ENCODE measurements at regions not wholly inside any gene's neighbourhood (a gene's known extent, or its start where the extent isn't known, plus 50 kb on each side); places are given as distances from the start of the nearest gene placed in this dataset.

DNA sequence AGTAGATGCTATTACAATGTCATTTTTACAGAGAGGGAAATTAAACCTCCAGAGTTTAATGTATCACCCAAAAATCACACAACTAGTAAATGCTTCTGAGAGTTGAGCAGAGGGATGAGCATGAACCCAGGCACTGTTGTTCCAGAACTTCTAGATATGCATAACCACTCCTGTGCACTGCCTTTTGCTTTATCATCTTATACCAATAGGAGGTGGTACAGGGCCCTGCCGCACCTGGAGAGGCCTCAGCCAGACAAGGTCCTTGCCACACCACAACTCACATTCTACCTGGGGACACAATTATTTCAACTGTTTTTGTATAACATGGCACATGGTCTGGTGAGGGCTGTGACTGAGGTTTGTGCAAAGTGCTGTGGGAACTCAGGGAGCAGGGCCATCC, 78.5 kb upstream of the NTRK3 start:
- FAIRE-seq: no peak
- TF ChIP-seq CTCF (IDR thresholded peaks at IDR 0.05; ENCODE audit: insufficient read depth, missing control alignments): no peak
- no peak for DNase-seq (ENCODE audit: insufficient read length, low spot score)

GRCh38 chr15:88334436-88334835, 77.9 kb upstream of the NTRK3 start:
- FAIRE-seq (no peak), DNase-seq (ENCODE audit: insufficient read length, low spot score) (no peak)
- no peak for TF ChIP-seq CTCF (IDR thresholded peaks at IDR 0.05; ENCODE audit: insufficient read depth, missing control alignments)

GRCh38 chr15:88331291-88331690, 74.8 kb upstream of the NTRK3 start:
- peak; percentile 87 for TF ChIP-seq CTCF (IDR thresholded peaks at IDR 0.05; ENCODE audit: insufficient read depth, missing control alignments)
- DNase-seq (ENCODE audit: insufficient read length, low spot score): peak; percentile 44
- no peak for FAIRE-seq

- DNase-seq (ENCODE audit: insufficient read length, low spot score): no peak
- TF ChIP-seq CTCF (IDR thresholded peaks at IDR 0.05; ENCODE audit: insufficient read depth, missing control alignments): no peak
- no peak for FAIRE-seq
Measured at GRCh38 chr15:88326924-88327323, 70.4 kb upstream of the NTRK3 start.

GRCh38 chr15:88324741-88325065, 68.2 kb upstream of the NTRK3 start:
- FAIRE-seq (no peak), DNase-seq (ENCODE audit: insufficient read length, low spot score) (no peak)
- TF ChIP-seq CTCF (IDR thresholded peaks at IDR 0.05; ENCODE audit: insufficient read depth, missing control alignments): no peak

DNA sequence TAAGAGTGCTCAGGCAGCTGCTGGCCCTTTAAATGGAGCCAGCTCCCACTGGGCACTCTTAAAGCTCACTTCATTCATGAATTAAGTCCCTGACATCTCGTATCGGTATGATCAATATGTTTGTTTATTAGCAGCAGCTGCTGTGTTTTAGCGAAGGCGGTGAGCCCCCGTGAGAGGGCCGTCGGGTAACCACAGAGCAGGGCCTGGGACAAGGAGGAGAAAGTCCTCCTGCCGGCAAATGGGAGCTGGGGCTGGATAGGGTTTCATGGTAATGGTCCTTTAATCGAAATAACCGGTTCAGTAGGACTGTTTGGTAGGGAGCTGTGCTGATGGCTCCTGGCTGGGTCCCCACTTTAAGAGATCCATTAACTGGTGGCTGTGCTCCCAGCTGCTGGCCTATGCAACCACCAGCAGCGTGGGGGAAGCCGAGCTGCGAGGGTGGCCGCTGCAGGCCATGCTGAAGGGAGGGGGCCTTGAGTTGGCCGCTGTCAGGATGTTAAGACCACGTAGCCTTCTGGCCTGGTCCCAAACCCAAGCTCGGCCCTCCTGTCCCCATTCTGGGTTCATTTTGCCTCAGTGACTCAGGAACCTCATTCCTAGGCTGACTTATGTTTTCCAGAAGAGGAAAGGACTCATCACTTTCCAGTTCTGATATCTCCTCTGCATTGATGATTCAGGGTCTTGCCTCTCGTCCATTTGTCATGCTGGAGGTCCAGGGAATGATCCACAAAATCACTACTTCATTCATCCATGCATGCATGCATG, 67.6 kb upstream of the NTRK3 start:
- TF ChIP-seq CTCF (IDR thresholded peaks at IDR 0.05; ENCODE audit: insufficient read depth, missing control alignments): no peak
- no peak for FAIRE-seq
- DNase-seq (ENCODE audit: insufficient read length, low spot score): no peak

DNA sequence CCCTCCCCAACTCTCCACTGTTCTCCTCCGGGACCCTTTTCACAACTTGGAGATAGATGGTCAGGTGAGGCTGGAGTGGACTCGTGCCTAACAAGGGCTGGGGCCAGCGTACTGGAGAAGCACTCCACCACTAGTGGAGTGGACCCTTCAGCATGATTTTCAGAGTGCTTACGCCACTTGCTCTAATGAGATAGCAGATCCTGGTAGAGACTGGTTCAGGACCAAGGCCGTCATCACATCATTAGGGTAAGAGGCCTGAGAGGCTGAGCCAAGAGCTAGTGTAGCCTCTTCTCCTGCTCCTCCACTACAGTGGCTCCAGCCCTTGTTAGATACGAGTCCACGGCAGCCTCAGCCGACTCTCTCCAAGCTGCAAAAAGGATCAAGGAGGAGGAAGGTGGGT, 66.9 kb upstream of the NTRK3 start:
- no peak for TF ChIP-seq CTCF (IDR thresholded peaks at IDR 0.05; ENCODE audit: insufficient read depth, missing control alignments)
- no peak for DNase-seq (ENCODE audit: insufficient read length, low spot score)
- FAIRE-seq: no peak
